HTR-8/SVneo (cell line): ENCODE measurements at regions not wholly inside any gene's neighbourhood (a gene's known extent, or its start where the extent isn't known, plus 50 kb on each side); places are given as distances from the start of the nearest gene placed in this dataset.
"Not testable (repeated sequence)": the region's sequence is repeated elsewhere in the genome, so short reads cannot be mapped to it uniquely, and the experiment has no call there.

Source experiments
- DNase-seq: peaks from one replicate; pipeline ENCODE4 v3.0.0; 2011; ENCODE audit warnings: low spot score, mixed read lengths; ENCODE audit not compliant: insufficient read length
- FAIRE-seq: peaks from 2 replicates; lab custom pipeline; 2011; peaks lifted over from hg19 to GRCh38; lab: Jason Lieb, UNC

DNA sequence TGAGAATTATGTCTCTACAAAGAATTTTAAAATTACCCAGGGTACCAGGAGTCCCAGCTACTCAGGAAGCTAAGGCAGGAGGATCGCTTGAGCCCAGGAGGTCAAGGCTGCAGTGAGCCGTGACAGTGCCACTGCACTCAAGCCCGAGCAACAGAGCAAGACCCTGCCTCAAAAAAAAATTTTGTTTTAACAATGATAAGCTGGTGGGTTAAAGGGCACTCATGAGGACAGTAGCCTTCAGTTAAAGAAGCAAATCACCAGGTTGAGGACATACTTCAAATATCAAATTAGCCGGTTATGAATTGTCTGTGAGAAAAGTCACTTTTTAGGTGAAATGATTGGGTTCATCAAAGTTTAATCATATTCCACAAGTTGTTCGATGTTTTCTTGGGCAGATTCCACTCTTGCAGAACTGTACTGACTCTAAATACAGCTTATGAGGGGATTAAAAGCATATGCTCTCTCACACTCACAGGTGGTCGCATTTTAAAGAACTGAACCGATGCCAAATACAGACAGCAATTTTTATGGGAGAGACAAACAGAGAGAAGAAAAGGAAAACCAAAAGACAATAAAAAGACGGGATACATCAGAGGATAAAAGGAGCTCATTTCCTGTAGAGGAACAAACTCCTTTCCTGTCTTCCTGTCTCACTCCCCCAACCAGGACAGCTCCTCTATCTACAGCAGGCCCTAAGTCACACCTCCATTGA, 582.8 kb upstream of the NRP1 start:
- DNase-seq (no peak), FAIRE-seq (no peak)

DNA sequence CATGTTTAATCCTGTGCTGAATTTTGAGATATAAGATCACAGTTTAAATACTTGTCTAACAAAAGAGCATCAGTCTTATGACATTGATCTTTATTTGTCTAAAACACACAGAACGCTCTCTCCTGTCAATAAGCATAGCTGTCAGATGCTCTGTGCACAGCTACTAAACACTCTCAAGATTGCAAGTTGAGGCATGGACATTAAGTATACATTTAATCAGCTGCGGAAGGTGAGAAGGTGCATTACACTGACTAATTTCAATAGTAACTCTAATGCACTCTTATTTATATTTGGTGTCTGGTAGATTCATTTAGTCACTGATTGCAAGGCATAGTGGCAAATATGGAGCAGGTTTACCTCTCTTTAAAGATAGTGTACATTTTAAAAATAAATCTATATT, 580.3 kb upstream of the NRP1 start:
- FAIRE-seq: no peak

GRCh38 chr10:33913194-33913593, 578.7 kb upstream of the NRP1 start:
- FAIRE-seq (no peak), DNase-seq (no peak)

More for the DNA sequence above, 580.3 kb upstream of the NRP1 start:
- no peak for DNase-seq

- not testable (repeated sequence) for DNase-seq, FAIRE-seq
These were observed 575.0 kb upstream of the NRP1 start for GRCh38 chr10:33909476-33909875.

- no peak for FAIRE-seq
- DNase-seq: no peak
These were observed 566.7 kb upstream of the NRP1 start for GRCh38 chr10:33901166-33901565.

DNA sequence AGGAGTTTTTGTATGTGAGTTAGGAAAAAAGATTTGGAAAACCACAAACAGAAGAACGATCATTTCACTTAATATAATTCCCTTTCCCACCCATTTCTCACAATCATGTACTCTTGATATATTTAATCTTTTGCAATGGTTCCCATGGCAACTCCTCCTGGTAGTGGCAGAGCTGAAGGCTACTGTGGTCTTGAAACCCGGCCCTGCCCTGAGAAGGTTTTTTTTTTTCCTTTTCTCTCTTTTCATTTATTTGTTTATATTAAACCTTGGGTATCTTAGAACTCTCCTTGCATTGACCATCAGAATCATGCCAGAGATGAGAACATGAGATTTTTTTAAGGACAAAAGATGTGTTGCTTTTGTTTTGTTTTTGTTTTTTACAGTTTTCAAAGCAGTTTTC, 566.1 kb upstream of the NRP1 start:
- FAIRE-seq (no peak), DNase-seq (no peak)

DNA sequence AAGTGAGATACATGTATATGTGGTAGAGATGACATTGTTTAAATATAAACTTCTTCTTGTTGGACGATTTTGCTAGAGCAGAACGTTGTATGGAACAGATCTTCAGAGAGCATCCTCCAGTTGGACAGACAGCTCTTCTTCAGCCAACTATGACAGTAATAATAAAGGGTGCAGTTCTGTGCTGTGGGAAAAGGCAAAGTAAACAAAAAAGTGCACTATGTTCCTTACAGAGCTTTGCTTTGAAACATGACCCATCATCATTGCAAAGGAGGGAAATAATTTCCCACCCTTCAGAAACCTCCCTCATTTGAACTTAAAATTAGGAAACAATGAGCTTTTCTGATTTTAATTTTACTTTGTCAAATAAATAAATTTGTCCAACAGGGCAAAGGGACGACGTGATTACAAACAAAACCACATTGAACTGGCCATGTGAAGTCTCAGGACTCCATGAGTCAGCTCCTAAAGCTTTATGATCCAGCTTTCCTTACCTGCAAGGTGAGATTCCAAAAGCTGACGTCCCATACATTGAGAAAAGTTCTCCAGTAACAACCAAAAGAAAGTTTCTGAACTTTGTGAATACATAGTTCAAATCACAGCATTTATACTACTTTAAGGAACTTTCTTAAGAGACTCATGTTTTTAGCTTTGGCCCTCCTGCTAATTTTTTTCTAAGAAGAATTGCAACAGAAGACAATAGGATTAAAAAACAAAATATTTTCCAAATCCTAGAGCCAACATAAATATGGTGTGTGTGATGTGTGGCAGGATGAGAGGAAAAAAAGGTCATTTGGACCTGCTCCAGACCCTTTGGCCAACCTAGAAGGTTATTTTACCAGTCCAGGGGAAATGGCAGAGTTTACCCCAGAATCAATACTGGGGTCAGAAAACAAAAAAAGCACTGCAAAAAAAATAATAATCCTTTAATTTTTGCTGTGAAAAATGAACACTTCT, 565.4 kb upstream of the NRP1 start:
- DNase-seq (no peak), FAIRE-seq (no peak)

DNA sequence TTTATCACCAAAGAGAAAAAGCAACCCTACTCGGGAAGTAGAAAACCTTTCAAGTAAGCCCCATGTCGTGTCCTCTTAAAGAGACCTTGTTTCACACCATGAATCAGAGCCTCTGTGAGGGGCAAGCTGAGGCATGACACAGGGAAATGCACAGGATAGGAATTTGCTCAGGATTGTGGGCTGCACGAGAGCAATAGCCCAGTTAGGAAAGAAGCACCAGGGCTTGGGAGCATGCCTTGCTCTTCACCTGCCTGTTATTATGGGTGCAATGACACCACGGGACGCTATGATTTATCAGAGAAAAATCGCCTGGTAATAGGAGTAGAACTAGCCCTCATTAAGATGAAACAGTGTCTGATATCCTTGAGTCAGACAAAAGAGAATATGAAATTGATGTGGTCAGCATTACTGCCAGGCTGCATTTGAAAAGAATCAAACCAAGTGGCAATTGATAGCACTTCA, 562.9 kb upstream of the NRP1 start:
- no peak for DNase-seq
- no peak for FAIRE-seq

DNA sequence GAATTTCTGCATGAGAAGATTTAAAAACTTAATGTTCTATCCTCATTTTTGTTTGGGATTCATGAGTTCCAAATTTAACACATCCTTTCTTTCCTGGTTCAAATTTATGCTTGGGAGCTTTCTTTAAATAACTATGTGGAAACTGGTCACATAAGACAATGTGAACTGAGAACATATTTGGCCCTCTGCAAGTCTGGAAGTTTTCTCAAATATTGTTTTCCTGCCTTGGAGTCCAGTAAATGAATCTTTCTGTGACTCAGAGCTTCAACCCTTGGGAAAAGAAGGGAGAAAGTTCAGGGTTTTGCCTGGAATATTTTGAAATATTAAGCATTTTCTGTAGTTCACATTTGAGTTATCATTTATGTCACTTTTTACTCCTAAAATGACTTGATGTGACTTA, 559.0 kb upstream of the NRP1 start:
- DNase-seq (no peak), FAIRE-seq (no peak)

GRCh38 chr10:33889371-33889770, 554.9 kb upstream of the NRP1 start:
- no peak for DNase-seq
- peak; percentile 49 for FAIRE-seq

DNA sequence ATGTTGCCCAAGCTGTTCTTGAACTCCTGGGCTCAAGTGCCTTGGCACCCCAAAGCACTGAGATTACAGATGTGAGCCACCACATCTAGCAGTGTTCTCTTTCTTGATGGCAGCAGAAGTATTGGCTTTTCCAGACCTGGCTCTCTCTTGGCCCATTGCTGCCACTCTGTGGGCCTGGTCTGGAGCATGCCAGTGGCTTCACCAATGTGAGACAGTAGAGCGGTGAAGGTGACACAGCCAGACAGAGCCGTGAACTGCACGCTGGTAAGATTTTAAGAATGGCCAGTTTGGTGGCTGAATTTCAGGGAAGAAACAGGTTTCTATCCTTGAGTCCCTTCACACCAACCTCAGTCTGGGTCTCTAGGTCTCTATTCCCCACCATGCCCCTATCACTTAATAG, 552.7 kb upstream of the NRP1 start:
- FAIRE-seq: no peak
- DNase-seq: no peak

GRCh38 chr10:33886299-33886698, 551.8 kb upstream of the NRP1 start:
- FAIRE-seq: no peak
- no peak for DNase-seq

GRCh38 chr10:33884604-33885003, 550.1 kb upstream of the NRP1 start:
- DNase-seq: no peak
- no peak for FAIRE-seq

DNA sequence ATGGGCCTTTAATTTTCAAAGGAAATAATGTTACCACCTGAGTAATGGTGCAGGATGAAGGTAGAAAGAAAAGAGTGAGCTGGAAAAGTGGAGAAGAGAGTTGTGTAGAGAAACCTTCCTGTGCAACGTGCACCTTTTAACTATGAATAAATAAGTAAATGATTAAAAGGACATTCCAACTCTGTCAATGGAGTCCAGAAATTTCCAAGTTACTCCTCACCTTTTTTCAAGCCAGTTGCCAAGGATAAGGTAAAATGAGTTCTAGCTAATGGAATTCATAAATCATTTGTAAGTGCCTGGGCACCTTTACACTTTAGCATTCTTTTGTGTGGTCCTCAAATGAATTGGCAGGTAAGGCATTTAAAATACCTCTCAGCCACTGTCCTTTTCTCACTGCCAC, 549.4 kb upstream of the NRP1 start:
- DNase-seq (no peak), FAIRE-seq (no peak)

DNA sequence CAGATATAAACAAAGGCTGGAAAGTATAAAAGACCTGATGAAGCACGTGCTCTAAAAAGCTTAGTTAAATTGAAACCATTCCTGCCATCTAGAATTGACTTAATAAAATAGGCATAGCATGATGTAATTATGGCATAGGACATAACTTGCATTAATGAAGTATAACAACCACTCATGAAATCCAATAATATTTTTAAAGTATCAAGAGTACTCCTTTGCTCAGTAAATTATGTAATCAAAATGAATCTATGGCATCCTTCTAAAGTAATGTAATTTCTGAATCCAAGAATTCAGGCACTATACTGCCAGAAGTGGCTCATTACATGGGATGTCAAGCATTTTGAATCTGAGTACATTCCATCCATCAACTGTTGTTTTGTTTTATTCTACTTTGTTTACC, 548.5 kb upstream of the NRP1 start:
- FAIRE-seq (no peak), DNase-seq (no peak)

GRCh38 chr10:33880291-33880690, 545.8 kb upstream of the NRP1 start:
- DNase-seq (no peak), FAIRE-seq (no peak)

DNA sequence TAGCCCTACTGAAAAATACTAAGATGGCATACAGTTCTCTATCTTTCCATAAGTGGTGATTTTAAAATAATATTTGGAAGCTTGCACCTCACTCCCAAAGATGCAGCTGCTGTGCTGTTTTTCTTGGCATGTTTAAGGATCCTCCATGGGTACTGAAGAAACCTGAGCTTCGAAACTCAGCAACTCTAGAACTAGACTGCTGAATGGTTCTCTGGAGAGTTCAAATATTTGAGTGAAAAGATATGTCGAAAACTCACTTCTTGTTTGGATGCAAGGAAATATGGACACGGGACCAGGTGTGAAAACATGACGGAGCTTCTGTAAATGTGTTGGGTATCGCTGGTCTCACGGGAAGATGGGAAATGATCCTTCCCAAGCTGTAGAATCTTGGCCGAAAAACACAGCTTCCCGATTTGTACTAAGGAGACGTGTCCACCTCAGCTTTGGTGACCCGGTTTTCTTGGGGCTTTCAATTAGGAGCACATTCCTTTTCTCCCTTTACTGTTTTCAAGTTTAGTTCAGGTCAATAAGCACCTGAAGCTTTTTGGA, 543.8 kb upstream of the NRP1 start:
- DNase-seq (no peak), FAIRE-seq (no peak)

- FAIRE-seq (no peak), DNase-seq (no peak)
These were observed 542.3 kb upstream of the NRP1 start for GRCh38 chr10:33876584-33877400.

DNA sequence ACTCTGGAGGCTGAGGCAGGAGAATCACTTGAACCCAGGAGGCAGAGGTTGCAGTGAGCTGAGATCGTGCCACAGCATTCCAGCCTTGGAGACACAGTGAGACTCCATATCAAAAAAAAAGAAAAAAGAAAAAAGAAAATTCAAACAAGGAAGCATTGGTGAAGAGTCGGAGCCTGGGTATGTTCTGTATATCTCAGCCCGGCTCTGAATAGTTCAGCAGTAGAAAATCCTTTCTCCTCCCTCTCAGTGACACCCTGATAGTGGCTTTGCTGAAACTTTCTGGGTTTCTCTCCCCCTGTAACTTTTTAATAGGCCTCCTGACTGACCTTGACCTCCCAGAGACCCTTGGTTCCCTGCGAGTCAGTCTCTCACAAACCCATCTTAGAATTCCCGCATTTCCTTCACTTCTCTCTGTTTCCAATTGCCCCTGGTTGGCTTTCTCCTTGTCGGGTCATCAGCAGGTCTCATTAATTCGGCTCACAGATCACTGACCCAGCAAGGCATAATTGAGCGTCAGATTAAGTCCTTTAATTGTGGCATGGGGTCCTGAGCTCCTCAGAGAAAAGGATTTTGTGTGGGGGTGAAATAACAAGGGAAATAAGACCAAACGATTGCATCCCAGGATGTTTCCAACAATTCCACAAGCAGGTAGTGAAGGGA, 541.6 kb upstream of the NRP1 start:
- DNase-seq (no peak), FAIRE-seq (no peak)
